GM12878 (cell line): ENCODE measurements at regions not wholly inside any gene's neighbourhood (a gene's known extent, or its start where the extent isn't known, plus 50 kb on each side); places are given as distances from the start of the nearest gene placed in this dataset.

ENCODE experiments used
- ATAC-seq: fragments of 200-7000 bp; cut with Tn5 transposase; 3 replicates; pipeline ENCODE4 v1.9.1; 2020; ENCODE audit warnings: mild to moderate bottlenecking, moderate library complexity
- BruUV-seq: library from RNA; stranded (reverse); fragments of 400-500 nt; replicated peaks from 2 replicates; lab custom pipeline; 2021; lab: Mats Ljungman, UMichigan
- CTCF ChIA-PET: fragments of 300-600 bp; sonication (Branson Sonifier 250); formaldehyde crosslinking; extraction: SDS; loops from one replicate; lab custom pipeline; 2021; ENCODE audit warnings: inconsistent platforms; lab: Yijun Ruan, JAX
- POLR2A ChIA-PET: fragments of 350-600 bp; formaldehyde crosslinking; extraction: SDS; loops from one replicate; lab custom pipeline; 2021; ENCODE audit warnings: inconsistent platforms; lab: Charles Lee
- RAD21 ChIA-PET: fragments of 300-600 bp; sonication (Branson Sonifier 250); formaldehyde crosslinking; loops from one replicate; lab custom pipeline; 2023; ENCODE audit warnings: antibody characterized with exemption; ENCODE audit not compliant: unreplicated experiment; lab: Charles Lee
- SMC1A ChIA-PET: fragments of 300-600 bp; sonication (Branson Sonifier 250); formaldehyde crosslinking; loops from one replicate; lab custom pipeline; 2023; ENCODE audit not compliant: unreplicated experiment, uncharacterized antibody; lab: Charles Lee
- DNase-seq: peaks from one replicate; pipeline ENCODE4 v3.0.0-alpha.2; 2011; ENCODE audit warnings: low read depth, low spot score
- FAIRE-seq: peaks from 3 replicates; lab custom pipeline; 2011; peaks lifted over from hg19 to GRCh38; lab: Jason Lieb, UNC
- H2AFZ ChIP-seq: 2 replicates; pipeline ENCODE4 v1.6.0; 2011; ENCODE audit warnings: low read depth, low read length, control low read depth; ENCODE audit not compliant: control insufficient read depth
- H3K27ac ChIP-seq: 2 replicates; pipeline ENCODE4 v1.5.1; 2011; ENCODE audit warnings: control low read depth; ENCODE audit not compliant: control insufficient read depth, insufficient read depth
- H3K27me3 ChIP-seq, 2 experiments: replicated peaks in 1 of 2; 2 replicates each; pipeline versions ENCODE4 v1.6.0 to v1.6.1; 2011; ENCODE audit warnings: low read length in 1 of 2; ENCODE audit not compliant: control insufficient read depth in 2 of 2, insufficient read depth in 2 of 2
- H3K36me3 ChIP-seq, 2 experiments: 2 replicates each; pipeline ENCODE4 v1.5.1; 2011; ENCODE audit warnings: low read length in 1 of 2; ENCODE audit not compliant: control insufficient read depth in 2 of 2, insufficient read depth in 2 of 2
- H3K4me1 ChIP-seq: 2 replicates; pipeline ENCODE4 v1.6.1; 2011; ENCODE audit warnings: mild to moderate bottlenecking, low read length, moderate library complexity, mixed read lengths; ENCODE audit not compliant: control insufficient read depth, insufficient read depth
- H3K4me2 ChIP-seq: 2 replicates; pipeline ENCODE4 v1.6.0; 2011; ENCODE audit warnings: control low read depth; ENCODE audit not compliant: control insufficient read depth, insufficient read depth
- H3K4me3 ChIP-seq: fragments of 200-600 bp; sonication (generic); 2 replicates; pipeline ENCODE4 v1.5.1; 2016
- H3K79me2 ChIP-seq: 2 replicates; pipeline ENCODE4 v1.6.0; 2011; ENCODE audit warnings: low read length; ENCODE audit not compliant: control insufficient read depth, insufficient read depth
- H3K9ac ChIP-seq: 2 replicates; pipeline ENCODE4 v1.8.0; 2011; ENCODE audit warnings: low read length, control low read depth, mixed read lengths; ENCODE audit not compliant: control insufficient read depth, insufficient read depth
- H3K9me3 ChIP-seq: replicated peaks from 3 replicates; pipeline ENCODE4 v1.5.1; 2011; ENCODE audit warnings: mild to moderate bottlenecking, low read length; ENCODE audit not compliant: control insufficient read depth, insufficient read depth
- H4K20me1 ChIP-seq: 2 replicates; pipeline ENCODE4 v1.6.0; 2011; ENCODE audit not compliant: control insufficient read depth, insufficient read depth
- EED ChIP-seq: sonication (generic); IDR thresholded peaks from 2 replicates; pipeline ENCODE4 v1.6.1; 2016; ENCODE audit warnings: antibody characterized with exemption, low read depth
- EP300 ChIP-seq, 2 experiments: fragments of 150-350 bp in 1 of 2; IDR thresholded peaks; 2 replicates each; pipeline ENCODE4 v1.6.1; 2011 to 2012; ENCODE audit warnings: low read depth in 2 of 2, low read length in 2 of 2, borderline replicate concordance in 1 of 2, improper control_type of control experiment in 1 of 2, inconsistent platforms in 1 of 2; ENCODE audit not compliant: control insufficient read depth in 1 of 2
- MYB ChIP-seq: fragments of 150-350 bp; IDR thresholded peaks from 2 replicates; pipeline ENCODE4 v1.6.1; 2014; ENCODE audit warnings: mild to moderate bottlenecking, low read depth, low read length, borderline replicate concordance
- NR2C1 ChIP-seq: fragments of 450-650 bp; IDR thresholded peaks from 2 replicates; pipeline ENCODE4 v1.6.1; 2017; ENCODE audit warnings: antibody characterized with exemption, mild to moderate bottlenecking, moderate library complexity
- SMC3 ChIP-seq: IDR thresholded peaks from 2 replicates; pipeline ENCODE4 v1.6.1; 2011; ENCODE audit warnings: low read length, improper control_type of control experiment, borderline replicate concordance
- SREBF1 ChIP-seq: IDR thresholded peaks from 2 replicates; pipeline ENCODE4 v1.6.1; 2012; ENCODE audit warnings: mild to moderate bottlenecking, low read length
- SRF ChIP-seq, 2 experiments: IDR thresholded peaks; 2 replicates each; pipeline ENCODE4 v1.6.1; 2011; ENCODE audit warnings: low read depth in 2 of 2, low read length in 2 of 2, mild to moderate bottlenecking in 1 of 2, moderate library complexity in 1 of 2
- USF1 ChIP-seq: IDR thresholded peaks from 2 replicates; pipeline ENCODE4 v1.6.1; 2011; ENCODE audit warnings: borderline replicate concordance, low read depth, mild to moderate bottlenecking, moderate library complexity, mixed read lengths, low read length; ENCODE audit not compliant: insufficient read depth; ENCODE audit errors: extremely low read length
- ZNF592 ChIP-seq: fragments of 450-650 bp; IDR thresholded peaks from 2 replicates; pipeline ENCODE4 v1.6.1; 2017; ENCODE audit warnings: mild to moderate bottlenecking, moderate library complexity
- ZSCAN29 ChIP-seq: fragments of 450-650 bp; IDR thresholded peaks from 2 replicates; pipeline ENCODE4 v1.6.1; 2017; ENCODE audit warnings: mild to moderate bottlenecking, moderate library complexity
- WGBS: methylation state at CpG from one replicate; pipeline ENCODE4 v1.1.6; 2016; ENCODE audit warnings: low lambda C conversion rate; ENCODE audit not compliant: insufficient replicate concordance, insufficient coverage; ENCODE audit errors: missing lambda C conversion rate; 5-methylcytosine and 5-hydroxymethylcytosine counted together
- in situ Hi-C: fragments of 300-500 bp; cut with MboI; formaldehyde crosslinking; loops from 9 replicates; pipeline ENCODE4 v1.14.3; 2018; ENCODE audit warnings: mixed read lengths
- intact Hi-C: fragments of 100-400 bp; cut with micrococcal nuclease; formaldehyde crosslinking; loops from one replicate; pipeline ENCODE4 v1.14.2; 2022; ENCODE audit not compliant: unreplicated experiment

- TF ChIP-seq ZNF592 (no peak), MYB (no peak), ZSCAN29 (no peak)
- TF ChIP-seq, all 136 proteins: peak for 0
Measured at GRCh38 chr2:75920859-75921551, 210.3 kb upstream of the GCFC2 start (continued).

- no peak for FAIRE-seq
- TF ChIP-seq SRF (IDR thresholded peaks at IDR 0.05; ENCODE audit: low read depth in 2 of 2, low read length in 2 of 2) (no peak), EED (no peak), SREBF1 (no peak), USF1 (no peak), NR2C1 (no peak), EP300 (IDR thresholded peaks at IDR 0.05; ENCODE audit: borderline replicate concordance in 1 of 2, control insufficient read depth in 1 of 2, low read depth in 2 of 2, low read length in 2 of 2) (no peak), SMC3 (no peak)
Measured at GRCh38 chr2:75915851-75916634, 205.3 kb upstream of the GCFC2 start.

More at GRCh38 chr2:75915851-75916634, 205.3 kb upstream of the GCFC2 start:
- Histone ChIP-seq H3K4me2 (no peak overlapping the region), H3K4me3 (no peak overlapping the region), H4K20me1 (no peaks in the 10 kb centered on the region), H3K27me3 (no peaks in the 10 kb centered on the region), H3K4me1 (no peaks in the 10 kb centered on the region), H3K36me3 (no peaks in the 10 kb centered on the region), H3K9me3 (no peaks in the 10 kb centered on the region; the same call in 2 of the 3 replicates), H3K79me2 (no peaks in the 10 kb centered on the region), H2AFZ (no peak overlapping the region), H3K9ac (no peak overlapping the region), H3K27ac (no peak overlapping the region)
- DNase-seq (no peak), ATAC-seq (no peak)
- ChIA-PET POLR2A (no interaction called here), CTCF (no interaction called here), RAD21 (no interaction called here), SMC1A (no interaction called here)
- WGBS = 21% methylated on average over 5 of the region's 5 CpGs
- BruUV-seq = no TSS peak
- intact Hi-C loops (no loop called here), in situ Hi-C loops (no loop called here)
